Gastroesophageal sphincter (tissue), 3 donors: ENCODE measurements at regions not wholly inside any gene's neighbourhood (a gene's known extent, or its start where the extent isn't known, plus 50 kb on each side); places are given as distances from the start of the nearest gene placed in this dataset.
"Not testable (repeated sequence)": the region's sequence is repeated elsewhere in the genome, so short reads cannot be mapped to it uniquely, and the experiment has no call there.

Source experiments
- CTCF ChIP-seq, 4 experiments: fragments of 200-600 bp in 2 of 4; fragments of 450-650 bp in 2 of 4; sonication (generic) in 1 of 4; IDR thresholded peaks; one replicate each; pipeline ENCODE4 v1.5.1; 2017 to 2019; ENCODE audit warnings: antibody characterized with exemption in 4 of 4, mild to moderate bottlenecking in 2 of 4, moderate library complexity in 2 of 4
- POLR2A ChIP-seq, 2 donors: fragments of 450-650 bp; IDR thresholded peaks; one replicate each; pipeline ENCODE4 v1.6.1; 2017; ENCODE audit warnings: antibody characterized with exemption in 2 of 2, mild to moderate bottlenecking in 2 of 2, moderate library complexity in 1 of 2

- not testable (repeated sequence) for TF ChIP-seq CTCF, POLR2A (IDR thresholded peaks at IDR 0.05)
Observed at GRCh38 chr2:163085366-163086024, 246.9 kb upstream of the KCNH7 start.
